GM19455 (cell line): ENCODE measurements at regions not wholly inside any gene's neighbourhood (a gene's known extent, or its start where the extent isn't known, plus 50 kb on each side); places are given as distances from the start of the nearest gene placed in this dataset.

Source experiments
- ATAC-seq: cut with Tn5 transposase; IDR thresholded peaks from one replicate; pipeline ENCODE4 v1.9.1; 2021; ENCODE audit not compliant: unreplicated experiment

GRCh38 chr4:100809506-100809905 is 291.7 kb upstream of the EMCN start:
- no peak for ATAC-seq

- no peak for ATAC-seq
Observed at GRCh38 chr4:100806988-100807387, 289.2 kb upstream of the EMCN start.

GRCh38 chr4:100805538-100805937 is 287.7 kb upstream of the EMCN start:
- ATAC-seq = no peak

- ATAC-seq = no peak
Observed at GRCh38 chr4:100804576-100805360, 286.9 kb upstream of the EMCN start.

- ATAC-seq = no peak
Observed at GRCh38 chr4:100803751-100804150, 285.9 kb upstream of the EMCN start.

- ATAC-seq = no peak
Observed at GRCh38 chr4:100799761-100800539, 282.1 kb upstream of the EMCN start.

- ATAC-seq = no peak
Observed at GRCh38 chr4:100797791-100798190, 280.0 kb upstream of the EMCN start.

- ATAC-seq = no peak
Observed at GRCh38 chr4:100797356-100797755, 279.5 kb upstream of the EMCN start.

GRCh38 chr4:100796332-100796731 is 278.5 kb upstream of the EMCN start:
- ATAC-seq = no peak

- ATAC-seq = no peak
Observed at GRCh38 chr4:100795581-100795980, 277.8 kb upstream of the EMCN start.

GRCh38 chr4:100790836-100791615 is 273.2 kb upstream of the EMCN start:
- no peak for ATAC-seq

- no peak for ATAC-seq
Observed at GRCh38 chr4:100789991-100790390, 272.2 kb upstream of the EMCN start.

- ATAC-seq = no peak
Observed at GRCh38 chr4:100786481-100786880, 268.7 kb upstream of the EMCN start.

- ATAC-seq = no peak
Observed at GRCh38 chr4:100782356-100782755, 264.5 kb upstream of the EMCN start.

GRCh38 chr4:100781435-100781834 is 263.6 kb upstream of the EMCN start:
- ATAC-seq = no peak

GRCh38 chr4:100780126-100780525 is 262.3 kb upstream of the EMCN start:
- no peak for ATAC-seq

GRCh38 chr4:100778431-100778830 is 260.6 kb upstream of the EMCN start:
- no peak for ATAC-seq

- ATAC-seq = no peak
Observed at GRCh38 chr4:100762738-100763137, 244.9 kb upstream of the EMCN start.

- ATAC-seq = no peak
Observed at GRCh38 chr4:100754751-100755150, 236.9 kb upstream of the EMCN start.

- ATAC-seq = no peak
Observed at GRCh38 chr4:100746141-100746739, 228.4 kb upstream of the EMCN start.

GRCh38 chr4:100742045-100742444 is 224.2 kb upstream of the EMCN start:
- ATAC-seq = no peak
